Right lobe of liver (tissue), 6 donors: ENCODE measurements at regions not wholly inside any gene's neighbourhood (a gene's known extent, or its start where the extent isn't known, plus 50 kb on each side); places are given as distances from the start of the nearest gene placed in this dataset.

Experiments used
- ATAC-seq, 4 donors: fragments of 200-7000 bp; cut with Tn5 transposase; one replicate each; pipeline ENCODE4 v1.9.1; 2020; ENCODE audit warnings: mild to moderate bottlenecking in 4 of 4, moderate library complexity in 4 of 4
- DNase-seq, 3 donors: peaks; one replicate each; pipeline ENCODE4 v3.0.0-alpha.2; 2020
- H3K27ac ChIP-seq, 3 donors: fragments of 200-600 bp; one replicate each; pipeline ENCODE4 v1.8.0; 2022
- H3K27me3 ChIP-seq, 2 donors: fragments of 200-600 bp; one replicate each; pipeline ENCODE4 v1.8.0; 2022
- H3K36me3 ChIP-seq, 4 donors: fragments of 200-600 bp; sonication (generic) in 1 of 4; one replicate each; pipeline versions ENCODE4 v1.5.1 to v1.8.0; 2017 to 2022; ENCODE audit warnings: control low read depth in 1 of 4
- H3K4me1 ChIP-seq, 4 donors: fragments of 200-600 bp; sonication (generic) in 1 of 4; one replicate each; pipeline versions ENCODE4 v1.5.1 to v1.8.0; 2017 to 2022; ENCODE audit warnings: control low read depth in 1 of 4
- H3K4me3 ChIP-seq, 3 donors: fragments of 200-600 bp; one replicate each; pipeline ENCODE4 v1.8.0; 2022
- H3K9me3 ChIP-seq, 4 donors: fragments of 200-600 bp; sonication (generic) in 1 of 4; one replicate each; pipeline versions ENCODE4 v1.5.1 to v1.8.0; 2017 to 2022; ENCODE audit warnings: control low read depth in 1 of 4
- CTCF ChIP-seq, 4 donors: fragments of 200-600 bp in 3 of 4; fragments of 450-650 bp in 1 of 4; IDR thresholded peaks; one replicate each; pipeline versions ENCODE4 v1.5.1 to v1.8.0; 2016 to 2022; ENCODE audit warnings: antibody characterized with exemption in 4 of 4, mild to moderate bottlenecking in 2 of 4
- POLR2A ChIP-seq: fragments of 450-650 bp; IDR thresholded peaks from one replicate; pipeline ENCODE4 v1.6.1; 2017; ENCODE audit warnings: antibody characterized with exemption, mild to moderate bottlenecking
- WGBS: methylation state at CpG from one replicate; pipeline ENCODE4 v1.1.6; 2018; ENCODE audit warnings: low coverage, low lambda C conversion rate; ENCODE audit not compliant: insufficient coverage; ENCODE audit errors: missing lambda C conversion rate; 5-methylcytosine and 5-hydroxymethylcytosine counted together
- intact Hi-C, 2 donors: fragments of 100-400 bp; cut with DNase I; formaldehyde crosslinking; loops; one replicate each; pipeline versions ENCODE4 v1.11.2 to v1.14.1; 2022
- donor health status: DM: no; HTN: yes; CAD: no.
- donor health status: DM: no; HTN: no; CAD: no.
- donor health status: DM: no; HTN: no; CAD: no.
- donor health status: DM: no; HTN: yes; CAD: no.
- donor health status: DM: no; HTN: yes; CAD: no.

- Histone ChIP-seq H3K27me3 (no peaks in the 10 kb centered on the region), H3K4me3 (no peak overlapping the region), H3K4me1 (peaks cover 0 to 8% (median 2%) of the 10 kb centered on the region in 4 donors), H3K27ac (no peak overlapping the region), H3K9me3 (no peaks in the 10 kb centered on the region), H3K36me3 (no peaks in the 10 kb centered on the region)
- DNase-seq (no peak), ATAC-seq (no peak)
- TF ChIP-seq POLR2A, result no peak
- TF ChIP-seq CTCF (IDR thresholded peaks at IDR 0.05), result no peak
- intact Hi-C loops, result no loop called here
- 52% methylated on average over 2 of the region's 10 CpGs for WGBS
Measured at GRCh38 chr1:245052258-245052657, 102.5 kb upstream of the KIF26B start.

- H3K4me3 ChIP-seq, result no peak overlapping the region
- peak; percentile 80 to 88 (median 87) for ATAC-seq
- peak in 2 of 3 donors; percentile 60 to 64 for DNase-seq
- no peaks in the 10 kb centered on the region for H3K36me3 ChIP-seq
- no peaks in the 10 kb centered on the region for H3K27me3 ChIP-seq
- TF ChIP-seq POLR2A (no peak), CTCF (IDR thresholded peaks at IDR 0.05) (no peak)
- no peak overlapping the region for H3K27ac ChIP-seq
- intact Hi-C loops, result no loop called here
- WGBS, result 16% methylated on average over 18 of the region's 18 CpGs
- H3K4me1 ChIP-seq, result peaks cover 0 to 8% (median 2%) of the 10 kb centered on the region in 4 donors
- H3K9me3 ChIP-seq, result no peaks in the 10 kb centered on the region
Measured at GRCh38 chr1:245051349-245052221, 103.2 kb upstream of the KIF26B start.

- no peaks in the 10 kb centered on the region for H3K9me3 ChIP-seq
- no peaks in the 10 kb centered on the region for H3K36me3 ChIP-seq
- WGBS, result 81% methylated on average over 11 of the region's 11 CpGs
- no peak for TF ChIP-seq CTCF (IDR thresholded peaks at IDR 0.05)
- no peak for TF ChIP-seq POLR2A
- peak overlapping the region in 1 of 3 donors; percentile 59 for H3K27ac ChIP-seq
- intact Hi-C loops, result loop anchor here in 1 of 2 donors (10.0 kb wide), 1 partner anchor 242 kb away; no protein-coding TSS in a partner anchor
- DNase-seq, result no peak
- H3K27me3 ChIP-seq, result no peaks in the 10 kb centered on the region
- ATAC-seq, result peak in 1 of 4 donors; percentile 41
- H3K4me1 ChIP-seq, result peaks cover 0 to 40% (median 5%) of the 10 kb centered on the region in 4 donors
- H3K4me3 ChIP-seq, result no peak overlapping the region
Measured at GRCh38 chr1:245046769-245047168, 108.0 kb upstream of the KIF26B start.

- H3K9me3 ChIP-seq, result no peaks in the 10 kb centered on the region
- no peaks in the 10 kb centered on the region for H3K27me3 ChIP-seq
- peak overlapping the region in 2 of 3 donors; percentile 59 to 66 for H3K27ac ChIP-seq
- WGBS, result 92% methylated on average over 9 of the region's 9 CpGs
- ATAC-seq (no peak), DNase-seq (no peak)
- H3K36me3 ChIP-seq, result no peaks in the 10 kb centered on the region
- H3K4me3 ChIP-seq, result no peak overlapping the region
- intact Hi-C loops, result loop anchor here in 1 of 2 donors (10.0 kb wide), 1 partner anchor 242 kb away; no protein-coding TSS in a partner anchor
- no peak for TF ChIP-seq POLR2A
- TF ChIP-seq CTCF (IDR thresholded peaks at IDR 0.05), result no peak
- H3K4me1 ChIP-seq, result peaks cover 0 to 40% (median 3%) of the 10 kb centered on the region in 4 donors
Measured at GRCh38 chr1:245046315-245046714, 108.5 kb upstream of the KIF26B start.
